HG03520 (cell line): ENCODE measurements at regions not wholly inside any gene's neighbourhood (a gene's known extent, or its start where the extent isn't known, plus 50 kb on each side); places are given as distances from the start of the nearest gene placed in this dataset.
"Not testable (repeated sequence)": the region's sequence is repeated elsewhere in the genome, so short reads cannot be mapped to it uniquely, and the experiment has no call there.

Experiments used
- ATAC-seq: cut with Tn5 transposase; IDR thresholded peaks from one replicate; pipeline ENCODE4 v1.9.1; 2021; ENCODE audit warnings: mild to moderate bottlenecking, moderate library complexity; ENCODE audit not compliant: unreplicated experiment

GRCh38 chrX:104513162-104513561 lies 52.8 kb upstream of the IL1RAPL2 start:
- ATAC-seq = no peak

- ATAC-seq = no peak
Measured at GRCh38 chrX:104510801-104511200, 55.2 kb upstream of the IL1RAPL2 start.

GRCh38 chrX:104502460-104502859 lies 63.5 kb upstream of the IL1RAPL2 start:
- ATAC-seq = no peak

- ATAC-seq = no peak
Measured at GRCh38 chrX:104488811-104489210, 77.2 kb upstream of the IL1RAPL2 start.

- ATAC-seq = no peak
Measured at GRCh38 chrX:104486691-104487090, 79.3 kb upstream of the IL1RAPL2 start.

- ATAC-seq = no peak
Measured at GRCh38 chrX:104482757-104483156, 83.2 kb upstream of the IL1RAPL2 start.

GRCh38 chrX:104469771-104470170 lies 96.2 kb upstream of the IL1RAPL2 start:
- no peak for ATAC-seq

GRCh38 chrX:104459796-104460195 lies 106.2 kb upstream of the IL1RAPL2 start:
- ATAC-seq = no peak

- ATAC-seq = not testable (repeated sequence)
Measured at GRCh38 chrX:104457130-104457529, 108.9 kb upstream of the IL1RAPL2 start.

- no peak for ATAC-seq
Measured at GRCh38 chrX:104450316-104450715, 115.7 kb upstream of the IL1RAPL2 start.

GRCh38 chrX:104445591-104445990 lies 120.4 kb upstream of the IL1RAPL2 start:
- ATAC-seq = no peak

- no peak for ATAC-seq
Measured at GRCh38 chrX:104435249-104435648, 130.8 kb upstream of the IL1RAPL2 start.

- no peak for ATAC-seq
Measured at GRCh38 chrX:104432321-104432720, 133.7 kb upstream of the IL1RAPL2 start.

GRCh38 chrX:104430742-104431119 lies 135.3 kb upstream of the IL1RAPL2 start:
- no peak for ATAC-seq

GRCh38 chrX:104430072-104430741 lies 135.8 kb upstream of the IL1RAPL2 start:
- no peak for ATAC-seq

GRCh38 chrX:104428231-104428630 lies 137.8 kb upstream of the IL1RAPL2 start:
- ATAC-seq = no peak

- no peak for ATAC-seq
Measured at GRCh38 chrX:104427693-104428092, 138.3 kb upstream of the IL1RAPL2 start.

- ATAC-seq = no peak
Measured at GRCh38 chrX:104427073-104427472, 138.9 kb upstream of the IL1RAPL2 start.

GRCh38 chrX:104420907-104421306 lies 145.1 kb upstream of the IL1RAPL2 start:
- no peak for ATAC-seq

GRCh38 chrX:104419926-104420325 lies 146.1 kb upstream of the IL1RAPL2 start:
- ATAC-seq = no peak

- ATAC-seq = no peak
Measured at GRCh38 chrX:104419211-104419610, 146.8 kb upstream of the IL1RAPL2 start.

GRCh38 chrX:104411800-104412199 lies 154.2 kb upstream of the IL1RAPL2 start:
- no peak for ATAC-seq

- no peak for ATAC-seq
Measured at GRCh38 chrX:104400387-104400786, 145.7 kb upstream of the ESX1 start.
